HG03060 (cell line): ENCODE measurements at regions not wholly inside any gene's neighbourhood (a gene's known extent, or its start where the extent isn't known, plus 50 kb on each side); places are given as distances from the start of the nearest gene placed in this dataset.
A peak's percentile ranks its signal among the peaks of the same experiment; 100 is the strongest.
"Not testable (repeated sequence)": the region's sequence is repeated elsewhere in the genome, so short reads cannot be mapped to it uniquely, and the experiment has no call there.

Experiments
- ATAC-seq: cut with Tn5 transposase; IDR thresholded peaks from one replicate; pipeline ENCODE4 v1.9.1; 2021; ENCODE audit warnings: low read depth, moderate number of reproducible peaks; ENCODE audit not compliant: unreplicated experiment

GRCh38 chrX:118212817-118213183 lies 96.2 kb upstream of the KLHL13 start:
- ATAC-seq = peak; percentile 61

- no peak for ATAC-seq
These were observed 98.7 kb upstream of the KLHL13 start for GRCh38 chrX:118215346-118215745.

GRCh38 chrX:118216087-118216486 lies 99.5 kb upstream of the KLHL13 start:
- ATAC-seq = no peak

- ATAC-seq = no peak
These were observed 99.9 kb upstream of the KLHL13 start for GRCh38 chrX:118216509-118216908.

- ATAC-seq = no peak
These were observed 101.5 kb upstream of the KLHL13 start for GRCh38 chrX:118218079-118218478.

GRCh38 chrX:118218940-118219339 lies 102.3 kb upstream of the KLHL13 start:
- ATAC-seq = no peak

- ATAC-seq = no peak
These were observed 103.3 kb upstream of the KLHL13 start for GRCh38 chrX:118219866-118220265.

GRCh38 chrX:118220509-118220908 lies 103.9 kb upstream of the KLHL13 start:
- no peak for ATAC-seq

- no peak for ATAC-seq
These were observed 104.7 kb upstream of the KLHL13 start for GRCh38 chrX:118221270-118221669.

GRCh38 chrX:118221733-118222132 lies 105.1 kb upstream of the KLHL13 start:
- ATAC-seq = no peak

GRCh38 chrX:118222421-118222820 lies 105.8 kb upstream of the KLHL13 start:
- ATAC-seq = no peak

- ATAC-seq = peak; percentile 80
These were observed 109.3 kb upstream of the KLHL13 start for GRCh38 chrX:118225711-118226428.

GRCh38 chrX:118228041-118228440 lies 111.4 kb upstream of the KLHL13 start:
- no peak for ATAC-seq

- no peak for ATAC-seq
These were observed 111.8 kb upstream of the KLHL13 start for GRCh38 chrX:118228456-118228855.

- ATAC-seq = no peak
These were observed 114.4 kb upstream of the WDR44 start for GRCh38 chrX:118231464-118231863.

- ATAC-seq = no peak
These were observed 106.6 kb upstream of the WDR44 start for GRCh38 chrX:118239178-118239870.

- ATAC-seq = no peak
These were observed 105.8 kb upstream of the WDR44 start for GRCh38 chrX:118239913-118240698.

GRCh38 chrX:118246961-118247360 lies 98.9 kb upstream of the WDR44 start:
- ATAC-seq = not testable (repeated sequence)

GRCh38 chrX:118249146-118249545 lies 96.8 kb upstream of the WDR44 start:
- no peak for ATAC-seq

GRCh38 chrX:118250445-118250844 lies 95.5 kb upstream of the WDR44 start:
- no peak for ATAC-seq

GRCh38 chrX:118251271-118251670 lies 94.6 kb upstream of the WDR44 start:
- no peak for ATAC-seq
